H9 (cell line): ENCODE measurements at regions not wholly inside any gene's neighbourhood (a gene's known extent, or its start where the extent isn't known, plus 50 kb on each side); places are given as distances from the start of the nearest gene placed in this dataset.

ENCODE experiments used
- DNase-seq: peaks from one replicate; pipeline ENCODE4 v3.0.0-alpha.2; 2017
- H2AFZ ChIP-seq: one replicate; pipeline ENCODE4 v1.6.1; 2013; ENCODE audit warnings: mild to moderate bottlenecking, low read length, control low read depth, moderate library complexity
- H2AK5ac ChIP-seq: 2 replicates; pipeline ENCODE4 v1.6.1; 2013; ENCODE audit warnings: low read length, control low read depth, mixed read lengths; ENCODE audit not compliant: insufficient read length
- H2BK120ac ChIP-seq: one replicate; pipeline ENCODE4 v1.6.1; 2013; ENCODE audit warnings: low read depth, mild to moderate bottlenecking, low read length, control low read depth, inconsistent platforms; ENCODE audit not compliant: poor library complexity, severe bottlenecking
- H2BK12ac ChIP-seq: 2 replicates; pipeline ENCODE4 v1.6.1; 2013; ENCODE audit warnings: low read length, control low read depth, mixed read lengths, low read depth; ENCODE audit not compliant: insufficient read length
- H2BK15ac ChIP-seq: 2 replicates; pipeline ENCODE4 v1.6.1; 2013; ENCODE audit warnings: low read depth, low read length, control low read depth
- H2BK20ac ChIP-seq: one replicate; pipeline ENCODE4 v1.6.1; 2013; ENCODE audit warnings: low read depth, mild to moderate bottlenecking, low read length, control low read depth, inconsistent platforms; ENCODE audit not compliant: poor library complexity, severe bottlenecking
- H2BK5ac ChIP-seq: 2 replicates; pipeline ENCODE4 v1.6.1; 2013; ENCODE audit warnings: low read length, control low read depth, mixed read lengths; ENCODE audit not compliant: insufficient read length
- H3K14ac ChIP-seq: 2 replicates; pipeline ENCODE4 v1.6.1; 2013; ENCODE audit warnings: low read length, control low read depth; ENCODE audit not compliant: insufficient read depth
- H3K18ac ChIP-seq: 2 replicates; pipeline ENCODE4 v1.6.1; 2013; ENCODE audit warnings: low read depth, mild to moderate bottlenecking, mixed read lengths, low read length, control low read depth; ENCODE audit not compliant: insufficient read length
- H3K23ac ChIP-seq: 2 replicates; pipeline ENCODE4 v1.6.1; 2013; ENCODE audit warnings: low read length, control low read depth, mixed read lengths, low read depth; ENCODE audit not compliant: insufficient read length
- H3K23me2 ChIP-seq: 2 replicates; pipeline ENCODE4 v1.6.1; 2013; ENCODE audit warnings: low read depth, mild to moderate bottlenecking, mixed read lengths, low read length, control low read depth; ENCODE audit not compliant: insufficient read length, poor library complexity, severe bottlenecking
- H3K27ac ChIP-seq: 2 replicates; pipeline ENCODE4 v1.5.1; 2013; ENCODE audit warnings: low read length, control low read depth, mixed read lengths, low read depth; ENCODE audit not compliant: insufficient read length
- H3K27me3 ChIP-seq: 2 replicates; pipeline ENCODE4 v1.6.1; 2013; ENCODE audit warnings: low read length, control low read depth, inconsistent platforms; ENCODE audit not compliant: insufficient read depth
- H3K4ac ChIP-seq: 2 replicates; pipeline ENCODE4 v1.6.1; 2013; ENCODE audit warnings: low read depth, mild to moderate bottlenecking, control low read depth, inconsistent platforms, low read length, moderate library complexity
- H3K4me1 ChIP-seq: 2 replicates; pipeline ENCODE4 v1.6.1; 2013; ENCODE audit warnings: low read length, control low read depth, inconsistent platforms; ENCODE audit not compliant: insufficient read depth
- H3K4me2 ChIP-seq: 2 replicates; pipeline ENCODE4 v1.6.1; 2013; ENCODE audit warnings: low read length, control low read depth, mixed read lengths; ENCODE audit not compliant: insufficient read length, insufficient read depth
- H3K56ac ChIP-seq: 2 replicates; pipeline ENCODE4 v1.6.1; 2013; ENCODE audit warnings: low read depth, mild to moderate bottlenecking, mixed read lengths, low read length, control low read depth; ENCODE audit not compliant: insufficient read length
- H3K79me1 ChIP-seq: 2 replicates; pipeline ENCODE4 v1.6.1; 2013; ENCODE audit warnings: low read depth, mild to moderate bottlenecking, moderate library complexity, low read length, control low read depth, inconsistent platforms; ENCODE audit not compliant: insufficient read depth, poor library complexity, severe bottlenecking
- H3K79me2 ChIP-seq: 2 replicates; pipeline ENCODE4 v1.6.1; 2013; ENCODE audit warnings: low read length, control low read depth, inconsistent platforms; ENCODE audit not compliant: insufficient read depth
- H3K9ac ChIP-seq: 2 replicates; pipeline ENCODE4 v1.6.1; 2013; ENCODE audit warnings: low read length, control low read depth, mixed read lengths; ENCODE audit not compliant: insufficient read length; ENCODE audit errors: extremely low read depth
- H3K9me3 ChIP-seq: one replicate; pipeline ENCODE4 v1.6.1; 2013; ENCODE audit warnings: low read depth, low read length, inconsistent platforms; ENCODE audit not compliant: control insufficient read depth
- H3T11ph ChIP-seq: one replicate; pipeline ENCODE4 v1.6.1; 2013; ENCODE audit warnings: mild to moderate bottlenecking, low read length, control low read depth, inconsistent platforms
- H4K20me1 ChIP-seq: one replicate; pipeline ENCODE4 v1.6.1; 2013; ENCODE audit not compliant: control insufficient read depth, insufficient read length, insufficient read depth
- H4K5ac ChIP-seq: 2 replicates; pipeline ENCODE4 v1.6.1; 2013; ENCODE audit warnings: low read depth, mild to moderate bottlenecking, mixed read lengths, low read length, control low read depth; ENCODE audit not compliant: insufficient read length
- H4K8ac ChIP-seq: replicated peaks from 2 replicates; pipeline ENCODE4 v1.6.1; 2013; ENCODE audit warnings: low read length, control low read depth, mixed read lengths, low read depth; ENCODE audit not compliant: insufficient read length
- H4K91ac ChIP-seq: 2 replicates; pipeline ENCODE4 v1.6.1; 2013; ENCODE audit warnings: low read depth, mild to moderate bottlenecking, moderate library complexity, mixed read lengths, low read length, control low read depth; ENCODE audit not compliant: insufficient read length
- H3K27ac Mint-ChIP-seq, 3 experiments: 2 replicates in 2 of 3; 3 replicates in 1 of 3; pipeline ENCODE4 v1.8.0; 2020 to 2021; ENCODE audit warnings: mixed read lengths in 3 of 3, mild to moderate bottlenecking in 1 of 3, moderate library complexity in 1 of 3
- H3K27me3 Mint-ChIP-seq: 2 replicates; pipeline ENCODE4 v1.8.0; 2021; ENCODE audit warnings: low read depth, mild to moderate bottlenecking, moderate library complexity, mixed read lengths
- H3K36me3 Mint-ChIP-seq, 3 experiments: 2 replicates in 2 of 3; 3 replicates in 1 of 3; pipeline ENCODE4 v1.8.0; 2020 to 2021; ENCODE audit warnings: low read depth in 3 of 3, mixed read lengths in 3 of 3; ENCODE audit not compliant: insufficient read depth in 1 of 3
- H3K4me1 Mint-ChIP-seq, 2 experiments: 2 replicates each; pipeline ENCODE4 v1.8.0; 2020; ENCODE audit warnings: mixed read lengths in 2 of 2
- H3K4me3 Mint-ChIP-seq, 2 experiments: 2 replicates in 1 of 2; 3 replicates in 1 of 2; pipeline ENCODE4 v1.8.0; 2020 to 2021; ENCODE audit warnings: mild to moderate bottlenecking in 2 of 2, mixed read lengths in 2 of 2, moderate library complexity in 1 of 2
- H3K9me3 Mint-ChIP-seq, 2 experiments: 2 replicates in 1 of 2; 3 replicates in 1 of 2; pipeline ENCODE4 v1.8.0; 2020; ENCODE audit warnings: mild to moderate bottlenecking in 2 of 2, mixed read lengths in 2 of 2, moderate library complexity in 1 of 2
- WGBS: extraction: QIAGEN DNeasy Blood & Tissue Kit; methylation state at CpG from one replicate; pipeline ENCODE4 v1.1.7; 2013; ENCODE audit warnings: missing lambda C conversion rate, low lambda C conversion rate, mixed read lengths; ENCODE audit not compliant: insufficient read length; ENCODE audit errors: extremely low coverage; 5-methylcytosine and 5-hydroxymethylcytosine counted together
- TF ChIP-seq, protein P1 (sequence below): fragments of 200-600 bp; sonication (generic); conservative IDR thresholded peaks from 3 replicates; pipeline ENCODE4 v1.8.0; 2021; ENCODE audit warnings: antibody characterized with exemption, mild to moderate bottlenecking

DNA sequence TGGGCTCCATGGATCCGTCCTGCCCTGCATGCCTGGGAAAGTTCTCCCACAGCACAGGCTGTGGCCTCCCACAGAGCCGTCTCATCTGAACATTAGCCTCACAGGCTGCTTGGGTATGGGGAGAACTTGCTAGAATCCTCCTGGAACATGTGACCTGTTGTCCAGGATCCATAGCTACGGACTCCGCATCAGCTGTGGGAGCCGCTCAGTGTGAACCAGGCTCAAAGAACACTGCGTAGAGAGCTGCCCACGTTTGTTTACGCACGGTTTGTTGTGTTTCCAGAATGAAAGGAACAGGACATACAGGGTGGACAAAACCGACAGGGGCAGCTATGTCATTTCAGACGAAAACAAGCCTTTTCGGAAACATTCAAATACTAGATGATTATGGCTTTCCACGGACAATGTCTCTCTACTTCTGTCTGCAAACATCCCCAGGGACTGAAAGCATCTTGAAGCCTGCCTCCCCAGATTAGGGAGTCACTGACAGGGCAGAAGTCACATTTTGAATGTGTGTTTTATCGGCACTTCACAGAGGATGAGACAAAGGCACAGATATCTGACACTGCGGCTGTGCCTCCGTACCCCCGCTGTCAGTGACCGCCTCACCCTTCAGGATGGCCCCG lies 390.3 kb downstream of the GADD45G start:
- H2AFZ ChIP-seq = no peak overlapping the region
- no peak overlapping the region for H3K27ac ChIP-seq
- H3K4me2 ChIP-seq = no peak overlapping the region

More for the DNA sequence above, 390.3 kb downstream of the GADD45G start:
- Mint-ChIP-seq H3K36me3 (peaks cover 0 to 6% (median 3%) of the 10 kb centered on the region in 3 experiments; a peak in 5 of 7 replicates), H3K9me3 (peaks cover 7 to 11% of the 10 kb centered on the region in 2 experiments; a peak in 4 of 5 replicates), H3K4me3 (no peak overlapping the region), H3K4me1 (peaks cover 21% of the 10 kb centered on the region in 2 experiments), H3K27ac (no peak overlapping the region; a peak in 1 of 7 replicates), H3K27me3 (peaks cover 2% of the 10 kb centered on the region)
- no peak overlapping the region for H3K18ac ChIP-seq
- no peak overlapping the region for H2BK5ac ChIP-seq
- H3K9me3 ChIP-seq = peaks cover 2% of the 10 kb centered on the region
- no peak overlapping the region for H2BK20ac ChIP-seq
- H2BK15ac ChIP-seq = no peak overlapping the region
- no peak overlapping the region for H2BK120ac ChIP-seq
- no peak overlapping the region for H4K8ac ChIP-seq
- TF ChIP-seq, protein P1, sequence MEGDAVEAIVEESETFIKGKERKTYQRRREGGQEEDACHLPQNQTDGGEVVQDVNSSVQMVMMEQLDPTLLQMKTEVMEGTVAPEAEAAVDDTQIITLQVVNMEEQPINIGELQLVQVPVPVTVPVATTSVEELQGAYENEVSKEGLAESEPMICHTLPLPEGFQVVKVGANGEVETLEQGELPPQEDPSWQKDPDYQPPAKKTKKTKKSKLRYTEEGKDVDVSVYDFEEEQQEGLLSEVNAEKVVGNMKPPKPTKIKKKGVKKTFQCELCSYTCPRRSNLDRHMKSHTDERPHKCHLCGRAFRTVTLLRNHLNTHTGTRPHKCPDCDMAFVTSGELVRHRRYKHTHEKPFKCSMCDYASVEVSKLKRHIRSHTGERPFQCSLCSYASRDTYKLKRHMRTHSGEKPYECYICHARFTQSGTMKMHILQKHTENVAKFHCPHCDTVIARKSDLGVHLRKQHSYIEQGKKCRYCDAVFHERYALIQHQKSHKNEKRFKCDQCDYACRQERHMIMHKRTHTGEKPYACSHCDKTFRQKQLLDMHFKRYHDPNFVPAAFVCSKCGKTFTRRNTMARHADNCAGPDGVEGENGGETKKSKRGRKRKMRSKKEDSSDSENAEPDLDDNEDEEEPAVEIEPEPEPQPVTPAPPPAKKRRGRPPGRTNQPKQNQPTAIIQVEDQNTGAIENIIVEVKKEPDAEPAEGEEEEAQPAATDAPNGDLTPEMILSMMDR = no peak
- H3K79me1 ChIP-seq = no peaks in the 10 kb centered on the region
- H3K79me2 ChIP-seq = no peaks in the 10 kb centered on the region
- H4K5ac ChIP-seq = no peak overlapping the region
- no peak overlapping the region for H3K56ac ChIP-seq
- DNase-seq = no peak
- WGBS = no CpG with 5 or more reads among the region's 19 CpGs
- no peaks in the 10 kb centered on the region for H4K20me1 ChIP-seq
- H3K23ac ChIP-seq = no peak overlapping the region
- no peak overlapping the region for H3K9ac ChIP-seq
- no peak overlapping the region for H4K91ac ChIP-seq
- no peaks in the 10 kb centered on the region for H3K27me3 ChIP-seq
- H3K4ac ChIP-seq = no peak overlapping the region
- no peak overlapping the region for H3K14ac ChIP-seq
- H3T11ph ChIP-seq = no peak overlapping the region
- no peak overlapping the region for H2BK12ac ChIP-seq
- H3K4me1 ChIP-seq = peaks cover 19% of the 10 kb centered on the region; the same call in 1 of the 2 replicates
- no peaks in the 10 kb centered on the region for H3K23me2 ChIP-seq
- no peak overlapping the region for H2AK5ac ChIP-seq
